Renal cortical epithelial cell (primary cell): ENCODE measurements at regions not wholly inside any gene's neighbourhood (a gene's known extent, or its start where the extent isn't known, plus 50 kb on each side); places are given as distances from the start of the nearest gene placed in this dataset.

Experiments
- DNase-seq: peaks from one replicate; pipeline ENCODE4 v3.0.0-alpha.2; 2011; ENCODE audit warnings: low read depth

GRCh38 chr6:148042536-148042935 is 300.1 kb upstream of the SASH1 start:
- DNase-seq, result no peak

DNA sequence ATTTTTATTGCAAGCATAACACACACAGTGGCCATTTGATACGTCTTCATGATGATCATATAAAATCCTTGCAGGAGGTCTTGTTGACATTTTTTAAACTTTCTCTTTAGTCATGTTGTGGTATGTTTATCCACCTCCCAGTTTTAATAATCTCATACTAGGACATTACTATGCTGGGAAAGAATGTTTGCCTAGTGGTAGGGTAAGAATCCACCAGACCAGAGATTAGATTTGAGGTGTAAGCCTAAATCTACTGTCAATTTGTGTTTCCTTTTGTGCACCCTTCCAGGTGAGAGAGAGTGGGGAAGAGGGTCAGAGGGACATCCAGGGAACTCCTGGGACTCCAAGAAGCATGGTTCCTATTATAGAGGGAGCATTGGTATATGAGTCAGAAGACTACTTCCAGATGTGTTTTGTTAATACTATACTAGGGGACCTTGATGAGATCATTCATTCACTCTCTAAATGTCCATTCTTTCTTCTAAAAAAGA is 298.3 kb upstream of the SASH1 start:
- DNase-seq, result peak; percentile 16

- DNase-seq, result no peak
These were observed 297.7 kb upstream of the SASH1 start for GRCh38 chr6:148044921-148045320.

DNA sequence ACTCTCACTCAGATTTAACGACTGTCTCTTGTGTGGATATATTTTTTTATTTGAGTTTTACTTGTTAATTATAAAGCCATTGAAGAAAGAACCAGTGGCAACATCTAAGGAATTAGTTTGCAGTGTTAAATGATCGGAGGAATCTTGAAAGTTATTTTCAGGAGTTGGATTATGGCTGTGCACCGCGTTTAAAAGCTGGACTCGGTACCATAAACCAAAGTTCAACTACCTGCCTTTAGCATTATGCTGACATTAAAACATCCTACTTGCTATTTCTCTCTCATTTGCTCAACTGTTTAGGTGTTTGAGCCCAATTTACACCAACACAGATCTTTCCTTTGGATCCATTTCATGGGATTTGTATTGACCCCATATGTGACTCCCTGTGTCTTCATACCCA is 289.4 kb upstream of the SASH1 start:
- DNase-seq, result no peak

DNA sequence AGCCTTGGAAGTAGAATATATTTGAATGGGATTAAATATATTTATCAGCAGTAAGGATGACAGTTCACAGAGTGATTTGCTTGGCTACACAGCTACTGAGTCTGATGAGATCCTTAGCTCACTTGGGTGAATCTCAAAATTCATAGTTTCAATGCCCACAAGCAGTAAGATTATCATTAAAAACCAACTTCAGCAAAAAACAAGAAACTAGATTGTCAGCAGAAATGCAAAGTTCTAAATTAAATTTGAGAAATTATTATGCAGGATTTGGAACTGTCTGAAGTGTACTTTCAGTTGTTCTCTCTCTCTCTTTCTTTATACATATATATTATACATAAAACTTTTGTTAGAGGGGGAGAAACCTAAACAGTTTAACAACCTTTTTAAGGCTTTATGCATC is 288.8 kb upstream of the SASH1 start:
- DNase-seq, result no peak

DNA sequence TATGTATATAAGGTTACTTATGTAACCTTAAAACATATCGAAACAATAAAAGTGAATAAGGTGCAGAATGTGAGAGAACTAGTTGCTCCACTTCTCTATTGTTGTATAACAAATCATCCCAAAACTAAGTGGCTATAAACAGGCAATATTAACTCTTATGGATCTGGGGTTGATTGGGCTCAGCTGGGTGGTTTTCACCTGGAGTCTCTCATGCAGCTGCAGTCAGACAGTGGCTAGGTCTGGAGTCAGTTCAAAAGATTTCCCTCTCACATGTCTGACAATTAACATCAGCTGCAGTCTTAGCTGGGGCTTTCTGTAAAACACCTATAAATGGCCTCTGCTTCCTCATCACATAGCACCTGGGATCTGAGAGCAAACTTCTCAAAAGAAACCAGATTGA is 288.4 kb upstream of the SASH1 start:
- no peak for DNase-seq

- no peak for DNase-seq
These were observed 287.2 kb upstream of the SASH1 start for GRCh38 chr6:148055419-148055818.

- no peak for DNase-seq
These were observed 282.8 kb upstream of the SASH1 start for GRCh38 chr6:148059869-148060268.

DNA sequence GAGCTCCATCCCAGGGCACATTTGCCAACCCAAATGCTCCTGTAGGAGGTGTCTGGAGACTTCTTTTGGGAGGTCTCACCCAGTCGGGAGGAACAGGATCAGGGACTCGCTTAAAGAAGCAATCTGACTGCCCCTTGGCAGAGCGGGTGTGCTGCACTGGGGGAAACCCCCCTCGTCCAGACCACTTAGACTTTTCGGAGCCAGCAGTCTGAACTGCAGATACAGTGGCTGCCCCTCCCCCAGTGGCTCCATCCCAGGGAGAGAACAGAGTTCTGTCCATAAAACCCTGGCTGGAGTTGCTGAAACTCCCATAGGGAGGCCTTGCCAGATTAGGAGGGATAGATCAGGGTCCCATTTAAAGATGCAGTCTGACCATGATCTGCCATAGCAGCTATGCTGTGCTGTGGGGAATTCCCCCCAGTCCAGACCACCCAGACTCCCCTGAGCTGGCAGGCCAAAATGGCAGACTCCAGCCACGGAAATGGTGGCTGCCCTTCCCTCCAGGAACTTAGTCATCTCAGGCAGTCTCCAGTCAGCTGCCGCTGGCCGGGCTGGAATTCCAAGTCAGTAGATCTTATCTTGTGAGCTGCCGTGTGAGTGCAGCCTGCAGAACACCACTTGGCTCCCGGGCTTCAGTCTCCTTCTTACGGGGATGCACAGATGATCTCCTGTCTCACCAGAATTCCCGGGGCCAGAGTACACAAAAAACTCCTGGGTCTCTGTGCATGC is 278.1 kb upstream of the SASH1 start:
- no peak for DNase-seq

DNA sequence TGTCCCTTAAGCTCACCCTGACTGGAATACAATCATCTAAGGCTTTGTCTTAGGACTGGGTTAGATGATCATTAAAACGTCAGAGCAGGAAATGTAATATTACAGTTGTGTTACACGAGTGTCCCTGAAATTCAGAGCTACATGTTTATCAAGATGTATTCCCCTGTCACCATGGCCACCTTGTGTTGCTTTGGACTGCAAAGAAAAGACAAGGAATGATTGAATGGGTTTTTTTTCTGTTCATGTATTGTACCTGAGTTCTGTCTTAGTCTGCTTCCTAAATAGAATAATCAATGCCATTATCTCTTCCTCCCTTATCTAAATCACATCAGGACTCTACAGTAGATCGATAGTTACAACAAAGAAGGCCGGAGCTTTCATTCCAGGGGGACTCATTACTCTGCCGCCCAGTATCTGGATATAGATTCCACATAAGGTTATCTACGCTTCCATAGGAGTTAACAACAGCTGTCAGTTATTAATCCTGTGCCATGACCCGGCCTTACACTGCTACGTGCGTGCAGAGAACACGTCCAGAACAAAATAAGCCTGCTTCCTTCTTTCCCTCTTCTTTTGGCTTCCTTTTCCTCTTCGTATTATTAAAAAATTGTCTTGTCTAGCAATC is 274.1 kb upstream of the SASH1 start:
- no peak for DNase-seq

DNA sequence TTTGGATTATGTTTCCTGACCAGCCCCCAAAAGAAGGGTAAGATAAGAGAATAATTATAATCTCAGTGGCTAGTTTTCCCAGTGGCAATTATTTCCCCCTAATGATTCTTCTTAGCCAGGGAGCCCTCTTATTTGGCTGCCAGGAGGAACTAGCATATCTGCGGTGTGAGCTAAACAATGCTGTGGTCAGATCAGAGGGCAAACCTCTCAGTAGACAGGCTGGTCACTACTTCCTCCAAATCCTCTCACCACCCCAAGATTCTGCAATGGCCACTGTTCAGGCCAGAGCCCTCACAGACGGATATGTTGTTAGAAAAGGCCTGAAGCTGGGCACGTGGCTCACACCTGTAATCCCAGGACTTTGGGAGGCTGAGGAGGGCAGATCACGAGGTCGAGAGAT is 273.4 kb upstream of the SASH1 start:
- no peak for DNase-seq

DNA sequence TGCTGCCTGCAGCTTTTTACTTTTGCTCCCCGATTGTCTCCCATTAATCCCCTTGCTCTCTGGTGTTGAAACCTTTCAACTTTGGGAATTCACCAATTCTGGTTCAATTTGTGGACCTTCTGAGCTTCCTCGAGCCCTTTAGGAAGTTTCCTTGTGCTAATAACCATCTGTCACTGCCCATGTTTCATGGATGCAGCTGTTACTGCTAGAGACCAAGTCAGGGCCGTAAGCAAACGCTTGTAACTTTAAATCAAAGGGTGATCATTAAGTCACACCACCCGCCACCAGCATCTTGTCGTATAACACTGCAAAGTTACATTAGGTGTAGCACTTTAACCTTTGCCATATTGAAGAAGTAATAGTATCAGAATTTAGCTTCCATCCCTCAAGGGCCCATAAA is 268.3 kb upstream of the SASH1 start:
- DNase-seq, result no peak

DNA sequence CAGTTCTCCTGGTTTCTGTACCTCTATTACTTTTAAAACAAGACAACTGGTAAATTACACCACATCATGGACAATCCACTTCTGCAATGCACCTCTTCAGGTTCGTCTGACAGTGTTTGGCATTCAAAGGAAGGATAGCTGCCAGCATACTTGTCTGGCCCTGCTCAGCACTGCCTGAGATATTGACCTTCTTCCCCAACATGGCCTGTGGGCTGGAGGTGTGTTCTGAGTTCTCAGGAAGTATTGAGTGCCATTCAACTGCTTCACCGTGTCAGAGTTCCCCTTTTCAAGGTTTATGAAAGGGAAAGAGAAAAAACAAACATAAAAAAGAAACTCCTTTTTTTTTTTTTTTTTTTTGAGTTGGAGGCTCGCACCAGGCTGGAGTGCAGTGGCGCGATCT is 267.9 kb upstream of the SASH1 start:
- no peak for DNase-seq

- no peak for DNase-seq
These were observed 267.3 kb upstream of the SASH1 start for GRCh38 chr6:148075352-148075751.

- DNase-seq, result no peak
These were observed 266.6 kb upstream of the SASH1 start for GRCh38 chr6:148076051-148076450.

DNA sequence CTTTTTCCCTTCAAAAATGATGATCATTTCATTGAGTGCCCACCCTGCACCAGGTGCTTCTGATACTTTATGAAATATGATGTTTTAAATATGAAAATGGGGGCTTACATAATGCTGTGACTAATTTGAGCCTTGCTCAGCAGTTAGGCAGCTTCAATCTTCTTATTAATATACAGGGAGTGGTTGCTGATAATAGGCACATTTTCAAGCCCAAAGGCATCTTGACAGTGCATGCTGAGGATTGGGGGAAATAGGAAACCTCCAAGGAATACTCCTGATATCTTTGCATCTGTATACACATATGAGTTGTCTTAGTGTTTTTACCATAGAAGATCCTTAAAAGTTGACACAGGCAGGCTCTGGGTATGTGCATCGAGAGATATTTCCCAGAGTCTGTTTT is 262.3 kb upstream of the SASH1 start:
- DNase-seq, result no peak

DNA sequence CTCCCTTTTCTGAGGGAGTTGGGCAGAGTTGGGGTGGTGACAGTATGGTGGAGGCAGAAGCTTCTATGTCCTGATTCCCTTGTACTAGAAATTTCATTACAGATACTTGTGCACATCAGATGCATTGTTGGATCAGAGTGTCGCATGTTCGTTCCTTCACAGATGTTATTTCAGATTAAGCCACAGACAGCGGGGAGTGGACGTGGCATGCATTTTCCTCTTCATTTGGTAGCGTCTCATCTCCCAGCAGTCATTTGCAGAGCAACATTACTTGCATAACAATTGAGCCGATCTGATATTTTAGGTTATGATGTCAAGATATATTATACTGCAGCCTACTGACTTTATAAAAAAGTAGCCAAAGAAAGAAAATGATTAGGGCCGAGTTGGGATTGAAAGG is 261.6 kb upstream of the SASH1 start:
- DNase-seq, result no peak

DNA sequence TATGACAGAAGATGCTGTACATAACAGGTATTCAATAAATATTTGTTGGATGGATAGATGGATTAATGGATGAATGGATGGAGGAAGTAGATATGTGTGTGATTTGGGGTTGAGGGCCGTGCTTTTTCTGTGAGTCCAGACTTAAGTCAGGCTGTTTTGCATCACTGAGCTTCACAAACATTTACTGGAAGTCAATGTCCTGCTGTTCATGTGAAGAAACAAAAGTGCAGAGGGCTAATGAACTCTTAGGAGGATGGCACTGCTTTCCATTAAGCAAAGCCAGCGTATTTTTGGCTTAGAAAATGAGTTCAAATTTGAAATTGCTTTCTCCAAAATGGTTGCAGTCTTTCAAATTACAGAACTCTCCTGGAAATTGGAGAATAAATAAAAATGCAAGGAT is 260.6 kb upstream of the SASH1 start:
- peak; percentile 67 for DNase-seq

GRCh38 chr6:148082696-148083095 is 259.9 kb upstream of the SASH1 start:
- DNase-seq, result peak; percentile 4

DNA sequence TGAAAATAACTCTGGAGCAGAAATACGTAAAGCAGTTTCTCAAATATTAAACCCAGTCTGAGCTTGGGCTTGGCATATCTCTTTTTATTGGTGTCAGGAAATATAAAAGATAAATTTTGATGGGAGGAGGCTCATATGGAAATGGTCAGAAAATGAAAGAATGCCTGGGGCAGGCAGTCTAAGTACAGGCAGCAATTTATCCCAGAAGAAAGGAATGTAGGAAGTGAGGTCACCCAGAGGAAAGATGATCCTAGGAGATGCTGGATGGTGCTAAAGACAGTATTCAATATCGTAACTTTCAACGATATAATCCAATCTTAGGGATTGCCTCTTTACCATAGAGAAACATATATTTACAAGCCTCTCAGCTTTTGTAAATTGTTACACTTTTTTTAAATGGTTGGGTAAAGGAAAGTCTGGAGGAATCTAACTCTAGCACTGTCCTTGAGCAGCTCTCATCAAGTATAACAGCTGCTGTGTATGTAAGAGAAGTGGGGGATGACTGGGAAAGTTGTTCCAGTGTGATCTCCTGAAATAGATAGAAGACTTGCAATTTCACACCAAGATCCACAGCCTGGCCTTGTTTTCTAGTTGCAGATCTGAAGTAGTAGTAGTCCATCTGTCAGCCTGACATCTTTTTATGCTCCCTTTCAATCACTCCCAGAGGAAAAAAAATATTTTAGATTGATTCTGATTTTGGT is 256.9 kb upstream of the SASH1 start:
- no peak for DNase-seq

GRCh38 chr6:148086386-148086785 is 256.3 kb upstream of the SASH1 start:
- no peak for DNase-seq

DNA sequence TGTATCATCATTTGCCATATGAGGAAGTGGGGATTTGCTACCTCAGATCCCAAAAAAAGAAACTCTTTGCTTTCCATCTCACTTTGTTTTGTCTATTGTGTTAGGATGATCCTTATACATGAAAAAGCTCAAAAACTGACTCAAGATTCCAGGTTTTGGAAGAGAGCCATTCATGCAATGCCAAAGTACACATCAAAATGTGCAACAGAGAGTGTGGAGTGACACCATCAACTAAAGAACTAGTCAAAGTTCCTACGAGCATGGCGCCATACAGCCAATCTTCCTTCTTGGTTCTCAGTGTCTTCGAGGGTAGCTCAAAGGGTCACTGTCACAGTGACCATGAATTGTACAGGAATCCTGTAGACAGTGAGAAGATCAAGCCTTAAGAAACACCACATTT is 255.8 kb upstream of the SASH1 start:
- DNase-seq, result no peak

- no peak for DNase-seq
These were observed 255.0 kb upstream of the SASH1 start for GRCh38 chr6:148087659-148088058.
